HL-60 (cell line): ENCODE measurements at regions not wholly inside any gene's neighbourhood (a gene's known extent, or its start where the extent isn't known, plus 50 kb on each side); places are given as distances from the start of the nearest gene placed in this dataset.

Experiments
- DNase-seq, 2 experiments: peaks; one replicate each; pipeline ENCODE4 v3.0.0-alpha.2; 2010 to 2020; ENCODE audit warnings: low read depth in 1 of 2, low spot score in 1 of 2
- H3K27ac ChIP-seq: fragments of 250-450 bp; sonication (Bioruptor Pico); replicated peaks from 2 replicates; pipeline ENCODE4 v1.5.1; 2020; ENCODE audit warnings: mild to moderate bottlenecking, moderate library complexity
- H3K27me3 ChIP-seq: fragments of 250-450 bp; sonication (Bioruptor Pico); 2 replicates; pipeline ENCODE4 v1.5.1; 2021; ENCODE audit warnings: mild to moderate bottlenecking, moderate library complexity; ENCODE audit not compliant: insufficient read depth, poor library complexity, severe bottlenecking
- H3K4me3 ChIP-seq: replicated peaks from 2 replicates; pipeline ENCODE4 v1.5.1; 2011; ENCODE audit warnings: mild to moderate bottlenecking, control low read depth, low read length; ENCODE audit not compliant: insufficient read depth
- GABPA ChIP-seq: IDR thresholded peaks from 2 replicates; pipeline ENCODE4 v1.6.1; 2012; ENCODE audit warnings: low read depth
- POLR2AphosphoS5 ChIP-seq: IDR thresholded peaks from 2 replicates; pipeline ENCODE4 v1.6.1; 2012; ENCODE audit warnings: low read depth
- SPI1 ChIP-seq: IDR thresholded peaks from 2 replicates; pipeline ENCODE4 v1.6.1; 2012; ENCODE audit warnings: low read depth, mild to moderate bottlenecking, borderline replicate concordance
- TF ChIP-seq, protein P1 (sequence below): IDR thresholded peaks from one replicate; pipeline ENCODE4 v1.5.1; 2011; ENCODE audit warnings: low read length, control low read depth, inconsistent platforms; ENCODE audit not compliant: insufficient read depth
- TF ChIP-seq, protein P2 (sequence below): IDR thresholded peaks from 2 replicates; pipeline ENCODE4 v1.6.1; 2012; ENCODE audit warnings: low read depth; ENCODE audit not compliant: insufficient replicate concordance

DNA sequence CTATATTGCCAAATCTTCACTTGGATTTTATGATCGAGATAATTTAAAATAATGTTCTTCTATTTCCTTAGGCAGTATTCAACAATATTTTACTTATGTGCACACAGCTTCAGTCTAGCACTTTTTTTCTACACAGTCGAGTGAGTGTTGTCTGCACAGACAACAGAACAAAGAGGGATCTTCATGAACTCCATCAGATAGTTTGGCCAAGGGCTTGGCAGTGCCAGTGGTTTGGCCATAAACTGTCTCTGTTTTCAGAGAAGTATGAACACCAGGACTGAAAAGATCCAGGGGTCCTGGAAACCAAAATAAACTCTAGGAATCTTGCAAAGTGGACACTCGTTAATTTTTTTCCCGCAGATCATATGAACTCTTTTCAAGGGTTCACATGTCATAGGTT is 547.3 kb downstream of the PLCL1 start:
- no peak overlapping the region for H3K27ac ChIP-seq
- TF ChIP-seq, protein P1, sequence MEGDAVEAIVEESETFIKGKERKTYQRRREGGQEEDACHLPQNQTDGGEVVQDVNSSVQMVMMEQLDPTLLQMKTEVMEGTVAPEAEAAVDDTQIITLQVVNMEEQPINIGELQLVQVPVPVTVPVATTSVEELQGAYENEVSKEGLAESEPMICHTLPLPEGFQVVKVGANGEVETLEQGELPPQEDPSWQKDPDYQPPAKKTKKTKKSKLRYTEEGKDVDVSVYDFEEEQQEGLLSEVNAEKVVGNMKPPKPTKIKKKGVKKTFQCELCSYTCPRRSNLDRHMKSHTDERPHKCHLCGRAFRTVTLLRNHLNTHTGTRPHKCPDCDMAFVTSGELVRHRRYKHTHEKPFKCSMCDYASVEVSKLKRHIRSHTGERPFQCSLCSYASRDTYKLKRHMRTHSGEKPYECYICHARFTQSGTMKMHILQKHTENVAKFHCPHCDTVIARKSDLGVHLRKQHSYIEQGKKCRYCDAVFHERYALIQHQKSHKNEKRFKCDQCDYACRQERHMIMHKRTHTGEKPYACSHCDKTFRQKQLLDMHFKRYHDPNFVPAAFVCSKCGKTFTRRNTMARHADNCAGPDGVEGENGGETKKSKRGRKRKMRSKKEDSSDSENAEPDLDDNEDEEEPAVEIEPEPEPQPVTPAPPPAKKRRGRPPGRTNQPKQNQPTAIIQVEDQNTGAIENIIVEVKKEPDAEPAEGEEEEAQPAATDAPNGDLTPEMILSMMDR: no peak
- TF ChIP-seq SPI1 (no peak), GABPA (no peak), POLR2AphosphoS5 (no peak)
- TF ChIP-seq, protein P2, sequence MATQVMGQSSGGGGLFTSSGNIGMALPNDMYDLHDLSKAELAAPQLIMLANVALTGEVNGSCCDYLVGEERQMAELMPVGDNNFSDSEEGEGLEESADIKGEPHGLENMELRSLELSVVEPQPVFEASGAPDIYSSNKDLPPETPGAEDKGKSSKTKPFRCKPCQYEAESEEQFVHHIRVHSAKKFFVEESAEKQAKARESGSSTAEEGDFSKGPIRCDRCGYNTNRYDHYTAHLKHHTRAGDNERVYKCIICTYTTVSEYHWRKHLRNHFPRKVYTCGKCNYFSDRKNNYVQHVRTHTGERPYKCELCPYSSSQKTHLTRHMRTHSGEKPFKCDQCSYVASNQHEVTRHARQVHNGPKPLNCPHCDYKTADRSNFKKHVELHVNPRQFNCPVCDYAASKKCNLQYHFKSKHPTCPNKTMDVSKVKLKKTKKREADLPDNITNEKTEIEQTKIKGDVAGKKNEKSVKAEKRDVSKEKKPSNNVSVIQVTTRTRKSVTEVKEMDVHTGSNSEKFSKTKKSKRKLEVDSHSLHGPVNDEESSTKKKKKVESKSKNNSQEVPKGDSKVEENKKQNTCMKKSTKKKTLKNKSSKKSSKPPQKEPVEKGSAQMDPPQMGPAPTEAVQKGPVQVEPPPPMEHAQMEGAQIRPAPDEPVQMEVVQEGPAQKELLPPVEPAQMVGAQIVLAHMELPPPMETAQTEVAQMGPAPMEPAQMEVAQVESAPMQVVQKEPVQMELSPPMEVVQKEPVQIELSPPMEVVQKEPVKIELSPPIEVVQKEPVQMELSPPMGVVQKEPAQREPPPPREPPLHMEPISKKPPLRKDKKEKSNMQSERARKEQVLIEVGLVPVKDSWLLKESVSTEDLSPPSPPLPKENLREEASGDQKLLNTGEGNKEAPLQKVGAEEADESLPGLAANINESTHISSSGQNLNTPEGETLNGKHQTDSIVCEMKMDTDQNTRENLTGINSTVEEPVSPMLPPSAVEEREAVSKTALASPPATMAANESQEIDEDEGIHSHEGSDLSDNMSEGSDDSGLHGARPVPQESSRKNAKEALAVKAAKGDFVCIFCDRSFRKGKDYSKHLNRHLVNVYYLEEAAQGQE: no peak
- no peak for DNase-seq
- H3K27me3 ChIP-seq: no peaks in the 10 kb centered on the region
- no peak overlapping the region for H3K4me3 ChIP-seq

DNA sequence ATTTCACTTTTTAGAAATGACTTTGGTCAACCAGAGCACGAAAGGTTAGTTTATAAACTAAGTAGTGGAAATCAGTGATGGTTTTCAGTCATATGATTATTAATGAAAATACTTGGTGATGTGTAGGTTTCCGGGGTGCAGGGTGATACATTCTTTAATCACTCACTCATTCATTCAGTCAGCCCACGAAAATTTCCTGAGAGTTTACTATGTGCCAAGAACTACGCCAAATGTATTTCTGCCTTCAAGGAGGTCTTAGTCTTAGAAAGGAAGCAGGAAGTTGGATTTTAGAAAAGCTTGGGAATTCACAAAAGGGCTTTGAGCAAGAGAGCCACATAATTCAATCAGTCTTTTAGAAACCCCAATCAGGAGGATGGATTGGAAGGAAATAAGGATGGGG is 543.6 kb downstream of the PLCL1 start:
- DNase-seq: no peak
- no peak overlapping the region for H3K27ac ChIP-seq
- no peak overlapping the region for H3K4me3 ChIP-seq
- TF ChIP-seq, protein P2: no peak
- TF ChIP-seq GABPA: no peak
- TF ChIP-seq, protein P1: no peak
- no peak for TF ChIP-seq POLR2AphosphoS5
- TF ChIP-seq SPI1: no peak
- H3K27me3 ChIP-seq: no peaks in the 10 kb centered on the region

DNA sequence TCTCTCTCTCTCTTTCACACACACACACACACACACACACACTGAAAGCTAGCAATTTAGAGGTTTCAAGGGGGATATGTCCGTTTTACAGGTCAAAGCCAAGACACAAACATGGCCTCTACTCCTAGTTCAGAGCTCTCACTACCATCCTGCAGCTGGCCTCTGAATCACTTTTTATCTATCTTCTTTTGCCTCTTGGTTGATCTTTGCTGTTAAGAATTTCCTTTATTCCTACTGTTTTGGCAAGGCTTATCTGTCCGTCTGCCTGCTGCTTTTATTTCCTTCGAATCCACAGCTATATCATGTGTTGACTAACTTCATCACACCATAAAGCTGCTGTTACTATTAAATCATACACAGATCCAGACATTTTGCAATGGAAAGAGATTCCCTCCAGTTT is 543.0 kb downstream of the PLCL1 start:
- DNase-seq: no peak
- H3K27me3 ChIP-seq: no peaks in the 10 kb centered on the region
- TF ChIP-seq GABPA (no peak), POLR2AphosphoS5 (no peak), SPI1 (no peak)
- TF ChIP-seq, protein P2: no peak
- TF ChIP-seq, protein P1: no peak
- no peak overlapping the region for H3K27ac ChIP-seq
- no peak overlapping the region for H3K4me3 ChIP-seq
